Chondrocyte (in vitro differentiated cells): ENCODE measurements at regions not wholly inside any gene's neighbourhood (a gene's known extent, or its start where the extent isn't known, plus 50 kb on each side); places are given as distances from the start of the nearest gene placed in this dataset.

Source experiments
- DNase-seq: peaks from one replicate; pipeline ENCODE4 v3.0.0; 2021; ENCODE audit warnings: mixed read lengths, low spot score
- H3K27ac Mint-ChIP-seq: one replicate; pipeline ENCODE4 v1.8.0; 2021; ENCODE audit warnings: mild to moderate bottlenecking, moderate library complexity, mixed read lengths; ENCODE audit not compliant: unreplicated experiment
- H3K27me3 Mint-ChIP-seq: 2 replicates; pipeline ENCODE4 v1.8.0; 2021; ENCODE audit warnings: low read depth, mixed read lengths
- H3K36me3 Mint-ChIP-seq: 2 replicates; pipeline ENCODE4 v1.8.0; 2021; ENCODE audit warnings: low read depth, mixed read lengths
- H3K4me1 Mint-ChIP-seq: 2 replicates; pipeline ENCODE4 v1.8.0; 2021; ENCODE audit warnings: low read depth, mild to moderate bottlenecking, mixed read lengths
- H3K4me3 Mint-ChIP-seq: one replicate; pipeline ENCODE4 v1.8.0; 2021; ENCODE audit warnings: mild to moderate bottlenecking, moderate library complexity, mixed read lengths; ENCODE audit not compliant: unreplicated experiment
- H3K9me3 Mint-ChIP-seq: 2 replicates; pipeline ENCODE4 v1.8.0; 2021; ENCODE audit warnings: low read depth, mixed read lengths
- CTCF ChIP-seq: fragments of 200-600 bp; sonication (generic); IDR thresholded peaks from 2 replicates; pipeline ENCODE4 v1.5.0; 2021; ENCODE audit warnings: antibody characterized with exemption, mild to moderate bottlenecking, moderate library complexity

- Mint-ChIP-seq H3K36me3 (no peaks in the 10 kb centered on the region), H3K4me3 (no peak overlapping the region), H3K27ac (no peak overlapping the region), H3K9me3 (no peaks in the 10 kb centered on the region), H3K27me3 (no peaks in the 10 kb centered on the region), H3K4me1 (no peaks in the 10 kb centered on the region)
- no peak for DNase-seq
- TF ChIP-seq CTCF, result no peak
These were observed 594.5 kb downstream of the ARAP2 start for GRCh38 chr4:35649778-35650177.

- Mint-ChIP-seq H3K9me3 (no peaks in the 10 kb centered on the region), H3K36me3 (no peaks in the 10 kb centered on the region), H3K4me1 (no peaks in the 10 kb centered on the region), H3K27ac (no peak overlapping the region), H3K4me3 (no peak overlapping the region), H3K27me3 (no peaks in the 10 kb centered on the region)
- no peak for DNase-seq
- no peak for TF ChIP-seq CTCF
These were observed 592.1 kb downstream of the ARAP2 start for GRCh38 chr4:35652197-35652596.

- H3K27ac Mint-ChIP-seq, result no peak overlapping the region
- no peaks in the 10 kb centered on the region for H3K4me1 Mint-ChIP-seq
- TF ChIP-seq CTCF, result no peak
- peaks cover 2% of the 10 kb centered on the region for H3K9me3 Mint-ChIP-seq
- no peaks in the 10 kb centered on the region for H3K36me3 Mint-ChIP-seq
- no peak overlapping the region for H3K4me3 Mint-ChIP-seq
- H3K27me3 Mint-ChIP-seq, result no peaks in the 10 kb centered on the region
- no peak for DNase-seq
These were observed 590.9 kb downstream of the ARAP2 start for GRCh38 chr4:35653451-35653850.

- TF ChIP-seq CTCF, result no peak
- H3K36me3 Mint-ChIP-seq, result no peaks in the 10 kb centered on the region
- H3K9me3 Mint-ChIP-seq, result peaks cover 3% of the 10 kb centered on the region
- no peak overlapping the region for H3K27ac Mint-ChIP-seq
- DNase-seq, result no peak
- H3K4me1 Mint-ChIP-seq, result no peaks in the 10 kb centered on the region
- H3K4me3 Mint-ChIP-seq, result no peak overlapping the region
- H3K27me3 Mint-ChIP-seq, result no peaks in the 10 kb centered on the region
These were observed 571.2 kb downstream of the ARAP2 start for GRCh38 chr4:35673137-35673536.

- no peak for DNase-seq
- Mint-ChIP-seq H3K27me3 (no peaks in the 10 kb centered on the region), H3K9me3 (peaks cover 16% of the 10 kb centered on the region), H3K36me3 (no peaks in the 10 kb centered on the region), H3K4me3 (no peak overlapping the region), H3K27ac (no peak overlapping the region), H3K4me1 (no peaks in the 10 kb centered on the region)
- TF ChIP-seq CTCF, result no peak
These were observed 559.6 kb downstream of the ARAP2 start for GRCh38 chr4:35684755-35685154.
